ENCODE measurements at regions not wholly inside any gene's neighbourhood (a gene's known extent, or its start where the extent isn't known, plus 50 kb on each side); places are given as distances from the start of the nearest gene placed in this dataset.
"Not testable (repeated sequence)": the region's sequence is repeated elsewhere in the genome, so short reads cannot be mapped to it uniquely, and the experiment has no call there.

DNA sequence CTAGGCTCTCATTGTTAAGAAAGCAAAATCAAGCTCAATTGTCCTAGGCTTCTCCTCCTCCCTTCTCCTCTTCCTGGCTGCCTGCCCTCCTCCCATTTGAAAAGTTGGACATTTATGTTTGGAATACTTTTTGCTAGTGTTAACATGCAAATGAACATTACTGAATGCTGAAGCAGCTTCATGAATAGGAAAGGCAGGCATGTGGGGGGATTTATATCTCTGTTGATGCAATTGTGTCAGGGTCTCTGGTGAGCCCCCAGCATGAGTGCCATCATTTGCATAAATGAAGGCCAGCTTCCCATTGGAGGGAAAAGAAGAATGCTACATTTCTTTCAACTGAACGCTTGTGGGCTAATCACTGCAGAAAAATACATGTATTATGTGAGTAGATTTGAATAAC lies 160.1 kb upstream of the NDST3 start:
- Mint-ChIP-seq H3K27me3 (no peaks in the 10 kb centered on the region), H3K9me3 (peaks cover 0 to 7% (median 0%) of the 10 kb centered on the region in 7 donors), H3K4me3 (no peak overlapping the region), H3K27ac (no peak overlapping the region), H3K36me3 (no peaks in the 10 kb centered on the region), H3K4me1 (no peaks in the 10 kb centered on the region)
- no peak for DNase-seq
- no peak for ATAC-seq (ENCODE audit: low read depth in 2 of 2)

DNA sequence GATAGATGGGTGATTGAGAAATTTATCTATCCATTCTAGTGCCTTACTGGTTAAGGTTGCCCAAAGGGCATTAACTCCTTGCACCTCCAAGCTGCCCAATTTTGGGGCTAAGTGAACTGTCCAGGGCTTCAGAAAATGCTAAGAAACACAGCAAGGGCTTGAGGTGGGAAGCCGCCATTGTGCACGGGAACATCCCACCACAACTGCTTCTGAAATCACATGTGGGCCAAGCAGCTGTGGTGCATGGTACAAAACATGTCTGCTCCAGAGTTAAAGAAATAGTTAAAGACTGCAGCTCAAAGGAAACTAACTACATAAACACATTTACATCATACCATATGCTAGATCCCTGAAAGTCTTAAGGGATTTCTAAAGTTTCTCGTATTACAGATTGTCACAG lies 144.3 kb upstream of the NDST3 start:
- Mint-ChIP-seq H3K36me3 (no peaks in the 10 kb centered on the region), H3K4me3 (no peak overlapping the region), H3K9me3 (peaks cover 2 to 8% (median 5%) of the 10 kb centered on the region in 7 donors), H3K27ac (no peak overlapping the region), H3K27me3 (no peaks in the 10 kb centered on the region), H3K4me1 (no peaks in the 10 kb centered on the region)
- DNase-seq: no peak
- ATAC-seq (ENCODE audit: low read depth in 2 of 2): no peak

DNA sequence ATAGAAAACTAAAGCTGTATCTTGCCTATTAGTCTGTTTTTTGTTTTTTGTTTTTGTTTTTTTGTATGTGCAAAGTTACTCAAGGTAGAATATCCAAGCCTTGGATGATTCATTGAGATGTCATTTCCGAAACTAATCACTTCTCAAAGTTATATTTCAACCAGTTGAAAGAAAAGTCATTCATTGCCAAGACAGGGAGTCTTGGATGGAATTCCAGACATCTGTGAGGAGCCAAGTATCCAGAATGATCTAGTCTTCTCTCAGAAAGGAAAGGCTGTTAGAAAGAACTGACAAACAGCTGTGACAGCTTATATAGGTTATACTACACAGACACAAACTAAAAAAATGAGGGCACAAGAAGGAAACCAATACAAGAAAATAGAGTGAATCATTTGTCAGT lies 141.1 kb upstream of the NDST3 start:
- Mint-ChIP-seq H3K27me3 (no peaks in the 10 kb centered on the region), H3K4me3 (no peak overlapping the region), H3K4me1 (no peaks in the 10 kb centered on the region), H3K27ac (no peak overlapping the region), H3K9me3 (peaks cover 0 to 8% (median 2%) of the 10 kb centered on the region in 7 donors), H3K36me3 (no peaks in the 10 kb centered on the region)
- no peak for ATAC-seq (ENCODE audit: low read depth in 2 of 2)
- no peak for DNase-seq

DNA sequence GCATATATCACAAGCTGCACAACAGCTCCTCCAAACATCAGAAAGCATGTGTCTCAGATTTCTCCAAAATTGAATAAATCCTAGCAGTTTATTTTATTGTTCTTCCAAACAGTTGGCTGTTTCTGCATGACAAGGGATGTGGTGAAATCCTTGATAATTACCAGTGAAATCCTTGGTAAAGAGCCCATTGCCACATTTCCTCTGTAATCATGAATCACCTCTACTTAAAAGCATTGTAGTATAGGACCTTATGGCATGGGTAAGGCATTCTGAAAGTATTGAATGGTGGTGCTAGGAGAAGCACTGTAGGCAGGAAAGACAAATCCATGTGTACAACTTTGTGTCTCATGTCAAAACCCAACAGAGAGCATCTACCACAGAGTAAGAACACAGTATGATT lies 135.8 kb upstream of the NDST3 start:
- Mint-ChIP-seq H3K4me1 (no peaks in the 10 kb centered on the region), H3K9me3 (peaks cover 0 to 4% (median 2%) of the 10 kb centered on the region in 7 donors), H3K36me3 (no peaks in the 10 kb centered on the region), H3K4me3 (no peak overlapping the region), H3K27me3 (no peaks in the 10 kb centered on the region), H3K27ac (no peak overlapping the region)
- ATAC-seq (ENCODE audit: low read depth in 2 of 2) (no peak), DNase-seq (no peak)

DNA sequence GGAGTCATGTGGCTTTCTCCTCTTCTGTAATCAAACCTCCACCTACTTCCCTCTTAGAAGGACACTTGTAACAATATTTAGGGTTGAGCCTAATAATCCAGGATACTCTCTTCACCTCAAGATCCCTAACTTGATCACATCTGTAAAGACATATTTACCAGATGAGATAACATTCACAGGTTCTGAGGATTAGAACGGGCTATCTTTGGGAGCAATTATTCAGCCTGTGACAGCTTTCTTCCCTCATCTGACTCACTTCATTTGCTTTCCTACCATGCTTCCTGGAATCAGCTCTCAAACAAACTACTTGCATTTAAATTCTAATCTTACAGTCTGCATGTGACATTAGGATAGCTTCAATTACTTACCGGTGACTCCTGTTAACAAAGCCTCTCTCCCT lies 133.5 kb upstream of the NDST3 start:
- no peaks in the 10 kb centered on the region for H3K36me3 Mint-ChIP-seq
- H3K4me1 Mint-ChIP-seq: no peaks in the 10 kb centered on the region
- H3K9me3 Mint-ChIP-seq: peaks cover 0 to 4% (median 0%) of the 10 kb centered on the region in 7 donors
- DNase-seq (no peak), ATAC-seq (ENCODE audit: low read depth in 2 of 2) (no peak)
- no peak overlapping the region for H3K4me3 Mint-ChIP-seq
- no peaks in the 10 kb centered on the region for H3K27me3 Mint-ChIP-seq
- H3K27ac Mint-ChIP-seq: no peak overlapping the region

DNA sequence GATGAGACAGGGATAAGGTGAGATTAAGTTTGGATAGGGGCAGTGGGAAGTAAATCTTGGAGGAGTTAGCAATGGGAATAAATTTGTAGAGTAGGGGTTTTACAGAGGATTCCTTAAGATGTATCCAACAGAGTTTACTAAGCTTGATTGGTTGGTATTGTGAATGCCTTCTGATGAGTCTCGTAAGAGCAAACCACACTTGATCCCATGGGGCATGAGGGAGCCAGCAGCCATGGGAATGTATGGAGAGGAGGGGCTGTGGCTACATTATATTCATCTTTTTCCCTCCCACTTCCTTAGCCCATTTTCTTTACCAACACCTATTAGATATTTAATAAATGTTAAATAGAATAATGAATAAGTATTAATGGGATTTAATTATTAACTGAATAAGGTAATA lies 126.6 kb upstream of the NDST3 start:
- ATAC-seq (ENCODE audit: low read depth in 2 of 2): no peak
- Mint-ChIP-seq H3K4me3 (no peak overlapping the region), H3K36me3 (no peaks in the 10 kb centered on the region), H3K4me1 (no peaks in the 10 kb centered on the region), H3K27me3 (no peaks in the 10 kb centered on the region), H3K9me3 (peaks cover 0 to 10% (median 0%) of the 10 kb centered on the region in 7 donors), H3K27ac (no peak overlapping the region)
- no peak for DNase-seq

DNA sequence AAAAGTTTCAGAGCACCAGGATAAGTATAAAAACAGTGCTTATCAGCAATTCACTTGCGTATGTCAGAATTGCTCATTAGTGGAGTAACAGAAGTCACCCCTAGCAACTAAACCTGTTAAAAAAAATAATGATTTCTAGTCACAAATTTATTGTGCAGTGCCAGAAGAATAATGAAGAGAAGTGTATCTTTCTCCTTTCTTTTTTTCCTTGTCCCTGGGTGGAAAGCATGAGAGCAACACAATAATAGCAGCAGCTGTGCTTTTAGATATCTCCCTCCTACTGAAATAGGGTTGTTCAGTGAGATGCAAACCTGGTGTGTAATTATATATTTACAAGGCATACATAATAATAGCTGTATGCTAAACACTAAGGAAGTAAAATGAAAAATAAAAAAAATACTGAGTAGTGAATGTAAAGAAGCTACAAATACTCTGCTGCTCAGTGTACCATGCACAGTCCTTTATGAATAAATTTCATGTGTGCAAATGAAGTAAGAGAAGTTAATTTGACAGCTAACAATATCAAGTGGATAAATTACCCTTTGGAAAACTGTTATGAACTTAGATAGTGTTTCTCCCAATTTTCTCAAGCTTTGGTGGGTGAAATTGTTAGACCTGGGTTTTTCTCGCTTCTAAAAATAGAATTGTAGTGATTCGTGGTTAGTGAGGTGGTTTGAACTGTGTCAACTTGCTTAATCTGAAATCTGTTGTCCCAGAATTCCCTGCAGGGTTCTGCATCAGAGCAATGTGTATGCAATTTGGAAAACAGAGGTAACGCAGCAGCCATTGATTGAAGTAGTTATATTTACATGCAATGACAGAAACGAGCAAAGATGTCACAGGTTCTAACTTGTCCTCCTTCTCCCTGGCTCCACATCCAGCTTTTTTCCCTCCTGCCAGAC lies 125.7 kb upstream of the NDST3 start:
- no peaks in the 10 kb centered on the region for H3K36me3 Mint-ChIP-seq
- H3K9me3 Mint-ChIP-seq: peaks cover 0 to 10% (median 4%) of the 10 kb centered on the region in 7 donors
- H3K27me3 Mint-ChIP-seq: no peaks in the 10 kb centered on the region
- DNase-seq: no peak
- ATAC-seq (ENCODE audit: low read depth in 2 of 2): no peak
- H3K4me1 Mint-ChIP-seq: no peaks in the 10 kb centered on the region
- H3K4me3 Mint-ChIP-seq: no peak overlapping the region
- no peak overlapping the region for H3K27ac Mint-ChIP-seq

DNA sequence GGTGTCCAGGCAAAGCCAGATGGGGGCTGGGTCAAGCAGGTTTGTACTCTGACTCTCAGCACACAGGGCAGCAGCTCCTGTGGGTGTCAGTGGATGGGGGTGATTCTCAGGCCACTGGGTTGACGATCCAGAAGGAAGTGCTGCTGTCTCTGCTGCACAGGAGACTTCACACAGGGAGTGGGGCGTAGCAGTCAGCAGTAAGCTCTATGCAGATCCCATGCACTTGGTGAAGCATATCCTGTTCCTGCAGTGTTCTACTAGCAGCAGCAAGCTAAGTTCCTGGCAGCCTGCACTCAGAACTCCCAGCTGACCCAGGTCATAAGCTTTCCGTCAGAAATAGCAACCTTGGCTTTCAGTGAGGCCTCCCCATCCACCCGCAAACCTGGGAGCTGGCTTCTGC lies 117.6 kb upstream of the NDST3 start:
- Mint-ChIP-seq H3K4me3 (no peak overlapping the region), H3K36me3 (no peaks in the 10 kb centered on the region), H3K4me1 (no peaks in the 10 kb centered on the region), H3K27me3 (no peaks in the 10 kb centered on the region), H3K27ac (no peak overlapping the region), H3K9me3 (peaks cover 0 to 26% (median 3%) of the 10 kb centered on the region in 7 donors)
- DNase-seq (no peak), ATAC-seq (ENCODE audit: low read depth in 2 of 2) (no peak)

DNA sequence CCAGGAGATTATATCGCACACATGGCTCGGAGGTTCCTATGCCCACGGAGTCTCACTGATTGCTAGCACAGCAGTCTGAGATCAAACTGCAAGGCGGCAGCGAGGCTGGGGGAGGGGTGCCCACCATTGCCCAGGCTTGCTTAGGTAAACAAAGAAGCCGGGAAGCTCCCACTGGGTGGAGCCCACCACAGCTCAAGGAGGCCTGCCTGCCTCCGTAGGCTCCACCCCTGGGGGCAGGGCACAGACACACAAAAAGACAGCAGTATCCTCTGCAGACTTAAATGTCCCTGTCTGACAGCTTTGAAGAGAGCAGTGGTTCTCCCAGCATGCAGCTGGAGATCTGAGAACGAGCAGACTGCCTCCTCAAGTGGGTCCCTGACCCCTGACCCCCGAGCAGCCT lies 112.0 kb upstream of the NDST3 start:
- H3K9me3 Mint-ChIP-seq; H3K27ac Mint-ChIP-seq; ATAC-seq (ENCODE audit: low read depth in 2 of 2); H3K36me3 Mint-ChIP-seq; H3K4me3 Mint-ChIP-seq; H3K27me3 Mint-ChIP-seq; DNase-seq; H3K4me1 Mint-ChIP-seq: not testable (repeated sequence)

DNA sequence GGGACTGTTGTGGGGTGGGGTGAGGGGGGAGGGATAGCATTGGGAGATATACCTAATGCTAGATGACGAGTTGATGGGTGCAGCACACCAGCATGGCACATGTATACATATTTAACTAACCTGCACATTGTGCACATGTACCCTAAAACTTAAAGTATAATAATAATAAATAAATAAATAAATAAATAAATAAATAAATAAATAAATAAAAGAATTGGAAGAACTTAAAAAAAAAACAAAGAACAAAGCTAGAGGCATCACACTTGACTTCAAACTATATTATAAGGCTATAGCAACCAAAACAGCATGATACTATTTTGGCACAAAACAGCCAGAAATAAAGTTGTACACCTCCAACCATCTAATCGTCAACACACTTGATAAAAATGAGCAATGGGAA lies 106.5 kb upstream of the NDST3 start:
- not testable (repeated sequence) for H3K27me3 Mint-ChIP-seq; ATAC-seq (ENCODE audit: low read depth in 2 of 2); H3K36me3 Mint-ChIP-seq; H3K4me1 Mint-ChIP-seq; H3K27ac Mint-ChIP-seq; H3K4me3 Mint-ChIP-seq; DNase-seq
- peaks cover 0 to 11% (median 5%) of the 10 kb centered on the region in 7 donors for H3K9me3 Mint-ChIP-seq

DNA sequence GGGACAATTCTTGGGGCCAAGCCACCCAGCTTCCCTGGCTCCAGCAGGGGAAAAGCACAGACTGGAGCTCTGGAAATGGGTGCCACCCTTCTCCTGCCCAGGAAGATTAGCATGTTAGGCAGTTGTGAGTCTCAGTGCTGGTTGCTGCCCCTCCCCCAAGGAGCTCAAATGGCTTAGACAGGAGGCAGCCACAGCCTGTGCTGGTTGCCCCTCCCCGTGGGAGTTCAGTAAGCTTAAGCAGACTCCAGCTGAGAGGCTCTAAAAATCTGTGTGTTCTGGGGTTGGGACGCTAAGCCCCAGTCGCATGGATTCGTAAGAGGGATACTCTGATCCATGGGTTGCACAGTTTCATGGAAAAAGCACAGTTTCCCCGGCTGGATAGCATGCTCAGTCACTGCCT lies 92.7 kb upstream of the NDST3 start:
- no peaks in the 10 kb centered on the region for H3K36me3 Mint-ChIP-seq
- H3K4me3 Mint-ChIP-seq: no peak overlapping the region
- H3K4me1 Mint-ChIP-seq: no peaks in the 10 kb centered on the region
- no peak overlapping the region for H3K27ac Mint-ChIP-seq
- ATAC-seq (ENCODE audit: low read depth in 2 of 2) (no peak), DNase-seq (no peak)
- H3K9me3 Mint-ChIP-seq: peaks cover 0 to 13% (median 4%) of the 10 kb centered on the region in 7 donors
- H3K27me3 Mint-ChIP-seq: peaks cover 0 to 4% (median 0%) of the 10 kb centered on the region in 3 donors

DNA sequence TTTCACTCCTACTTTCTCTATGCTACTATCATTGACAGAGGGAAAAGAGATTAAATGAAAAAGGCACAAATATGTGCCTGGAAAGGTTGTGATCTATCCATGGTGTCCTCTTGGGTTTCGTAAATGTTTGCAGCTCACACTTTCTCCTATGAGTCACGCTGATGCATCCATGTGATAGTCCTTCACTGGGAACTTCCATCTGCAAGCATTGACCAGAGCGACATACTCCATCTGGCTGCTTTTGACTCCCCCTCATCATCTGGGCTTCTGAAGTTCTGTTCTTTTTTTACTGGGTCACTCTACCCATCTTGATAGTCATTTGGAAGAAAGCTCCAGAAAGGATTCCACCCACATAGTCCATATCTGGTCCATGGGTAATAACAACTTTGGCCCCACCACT lies 84.7 kb upstream of the NDST3 start:
- Mint-ChIP-seq H3K4me1 (no peaks in the 10 kb centered on the region), H3K27me3 (no peaks in the 10 kb centered on the region), H3K36me3 (no peaks in the 10 kb centered on the region), H3K9me3 (peaks cover 2 to 16% (median 5%) of the 10 kb centered on the region in 7 donors), H3K27ac (no peak overlapping the region), H3K4me3 (no peak overlapping the region)
- no peak for DNase-seq
- no peak for ATAC-seq (ENCODE audit: low read depth in 2 of 2)

DNA sequence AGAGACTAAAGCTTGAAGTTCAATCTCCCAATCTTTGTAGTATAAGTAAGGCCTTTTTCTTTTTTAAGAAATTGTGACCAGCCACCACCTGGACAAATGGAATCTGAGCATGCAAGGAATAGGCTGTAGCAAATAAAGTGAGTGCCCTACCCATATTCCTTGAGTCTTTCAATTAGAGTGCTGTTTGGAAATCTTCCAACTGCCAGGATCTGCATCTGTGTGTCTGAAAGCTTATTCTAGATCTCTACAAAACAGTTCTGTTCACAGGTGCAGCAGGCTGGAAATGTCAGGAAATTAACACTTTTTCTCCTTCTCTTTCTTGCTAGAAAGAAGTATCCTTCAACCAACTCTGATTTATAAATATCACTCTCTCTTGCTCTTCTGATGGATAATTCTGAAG lies 76.7 kb upstream of the NDST3 start:
- H3K27me3 Mint-ChIP-seq: no peaks in the 10 kb centered on the region
- H3K36me3 Mint-ChIP-seq: no peaks in the 10 kb centered on the region
- no peak overlapping the region for H3K27ac Mint-ChIP-seq
- DNase-seq (no peak), ATAC-seq (ENCODE audit: low read depth in 2 of 2) (no peak)
- H3K4me1 Mint-ChIP-seq: peaks cover 4 to 8% (median 5%) of the 10 kb centered on the region in 3 donors
- H3K4me3 Mint-ChIP-seq: no peak overlapping the region
- H3K9me3 Mint-ChIP-seq: peaks cover 0 to 12% (median 4%) of the 10 kb centered on the region in 7 donors

DNA sequence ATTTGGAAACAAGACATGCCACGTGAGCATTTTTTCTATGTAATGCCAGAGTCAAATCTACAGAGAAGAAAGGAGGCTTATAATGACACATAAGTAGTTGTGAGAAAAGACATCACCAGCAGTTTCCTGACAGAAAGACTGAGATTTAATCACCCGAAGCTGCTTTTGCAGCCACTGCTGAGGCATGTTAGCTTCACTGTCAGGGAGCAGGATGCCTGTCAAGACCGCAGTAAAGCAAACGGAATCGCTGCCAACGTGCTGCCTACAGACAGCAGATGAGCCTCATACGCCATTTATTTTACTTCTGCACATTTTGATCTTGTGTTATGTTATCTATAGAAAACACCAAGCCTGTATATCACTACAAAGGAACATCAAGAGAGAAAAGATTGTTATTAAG lies 68.7 kb upstream of the NDST3 start:
- H3K4me1 Mint-ChIP-seq: no peaks in the 10 kb centered on the region
- no peak overlapping the region for H3K27ac Mint-ChIP-seq
- H3K4me3 Mint-ChIP-seq: no peak overlapping the region
- no peak for DNase-seq
- ATAC-seq (ENCODE audit: low read depth in 2 of 2): no peak
- H3K36me3 Mint-ChIP-seq: no peaks in the 10 kb centered on the region
- H3K9me3 Mint-ChIP-seq: peaks cover 0 to 6% (median 0%) of the 10 kb centered on the region in 7 donors
- no peaks in the 10 kb centered on the region for H3K27me3 Mint-ChIP-seq

All from naive B cell (primary cell).